NCI-H2081 (cell line): ENCODE measurements at regions not wholly inside any gene's neighbourhood (a gene's known extent, or its start where the extent isn't known, plus 50 kb on each side); places are given as distances from the start of the nearest gene placed in this dataset.
"Not testable (repeated sequence)": the region's sequence is repeated elsewhere in the genome, so short reads cannot be mapped to it uniquely, and the experiment has no call there.

Source experiments
- DNase-seq, 2 experiments: peaks; one replicate each; lab custom pipeline; 2025; lab: John Stamatoyannopoulos, UW

- DNase-seq, result no peak
Measured at GRCh38 chr10:113470372-113471240, 82.2 kb upstream of the HABP2 start.

DNA sequence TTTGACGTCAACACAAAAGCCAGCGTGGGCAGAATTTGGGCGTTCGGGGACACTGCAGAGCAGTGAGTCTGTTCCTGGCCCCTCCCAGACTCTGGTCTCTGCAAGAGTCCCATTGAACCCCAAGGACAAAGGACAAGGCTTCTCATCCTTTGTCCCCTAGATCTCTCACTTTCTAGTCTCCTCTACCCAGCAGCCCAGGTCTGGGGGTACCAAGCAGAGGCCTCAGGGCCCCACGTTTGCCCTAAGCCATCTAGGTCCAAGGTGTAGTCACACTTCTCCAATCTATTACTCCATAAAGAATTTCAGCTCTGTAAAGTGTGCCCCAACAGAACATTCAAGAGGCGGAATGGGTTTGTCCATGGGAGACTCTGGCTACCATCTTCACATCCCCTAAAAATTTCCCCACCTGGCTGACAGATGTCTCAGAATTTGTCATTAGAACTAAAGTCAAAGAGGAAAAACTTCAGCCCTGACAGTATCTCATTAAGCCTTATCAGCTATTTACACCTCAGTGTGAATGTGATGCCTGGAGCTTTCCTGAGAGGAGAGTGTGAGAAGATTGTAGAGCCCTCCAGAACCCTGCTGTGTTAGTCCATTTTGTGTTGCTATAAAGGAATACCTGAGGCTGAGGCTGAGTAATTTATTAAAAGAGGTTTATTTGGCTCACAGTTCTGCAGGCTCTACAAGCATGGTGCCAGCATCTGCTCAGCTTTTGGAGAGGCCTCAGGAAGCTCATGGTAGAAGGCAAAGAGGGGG lies 81.4 kb upstream of the HABP2 start:
- DNase-seq, result no peak

GRCh38 chr10:113473011-113473410 lies 79.8 kb upstream of the HABP2 start:
- no peak for DNase-seq

DNA sequence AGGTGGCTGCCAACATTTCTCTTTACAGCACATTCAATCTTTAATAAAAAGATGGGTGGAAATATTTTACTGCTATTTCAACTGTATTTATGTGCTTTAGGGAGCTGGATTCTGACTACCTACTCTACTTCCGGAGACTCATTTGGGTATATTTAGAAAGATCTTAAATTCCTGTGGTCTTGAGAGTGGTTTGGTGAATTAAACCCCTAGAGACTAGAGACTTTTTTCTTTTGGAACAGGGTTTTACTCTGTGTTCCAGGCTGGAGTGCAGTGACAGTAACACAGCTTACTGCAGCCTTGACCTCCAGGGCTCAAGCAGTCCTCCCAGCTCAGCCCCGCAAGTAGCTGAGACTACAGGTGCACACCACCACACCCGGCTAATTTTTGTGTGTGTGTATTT lies 79.0 kb upstream of the HABP2 start:
- no peak for DNase-seq

- no peak for DNase-seq
Measured at GRCh38 chr10:113474752-113475151, 78.1 kb upstream of the HABP2 start.

DNA sequence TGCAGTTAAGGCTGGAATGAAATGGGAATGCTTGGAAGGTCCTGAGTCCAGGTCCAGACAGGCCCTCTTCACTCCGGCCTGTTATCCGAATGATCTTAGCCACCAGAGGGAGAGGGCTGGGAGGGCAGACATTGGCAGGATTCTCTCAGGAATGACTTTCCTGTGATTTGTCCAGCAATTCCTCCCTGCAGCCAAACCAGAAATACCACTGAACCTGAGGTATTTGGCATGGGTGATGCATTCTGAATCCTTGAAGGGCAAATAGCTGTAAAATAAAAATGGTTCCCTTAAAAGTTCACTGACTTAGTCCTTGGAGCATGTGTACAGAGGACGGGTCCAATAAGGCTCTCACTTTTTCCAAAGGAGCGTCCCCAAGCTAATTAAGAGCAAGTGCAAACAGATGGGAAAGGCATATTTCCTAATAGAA lies 77.5 kb upstream of the HABP2 start:
- DNase-seq, result no peak

- DNase-seq, result no peak
Measured at GRCh38 chr10:113476191-113476590, 76.7 kb upstream of the HABP2 start.

DNA sequence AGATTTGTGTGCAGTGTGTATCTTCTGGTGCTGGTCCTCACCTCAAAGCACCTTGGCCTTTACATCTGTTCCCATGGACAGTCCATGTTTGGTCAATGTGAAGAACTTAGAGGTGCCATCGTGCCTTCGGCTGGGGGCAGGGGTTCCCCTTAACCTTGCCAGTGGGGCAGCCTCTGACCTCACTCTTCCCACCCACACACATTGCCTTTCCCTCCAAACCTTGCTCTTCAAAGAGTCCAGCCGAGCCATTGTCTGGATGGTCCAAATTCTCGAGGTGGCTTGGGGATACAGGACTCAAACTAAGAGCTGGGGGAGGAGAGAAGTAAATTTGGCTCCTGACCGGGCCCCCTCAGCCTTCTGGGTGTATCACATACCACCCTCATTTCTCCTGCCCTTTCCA lies 76.2 kb upstream of the HABP2 start:
- DNase-seq, result no peak

DNA sequence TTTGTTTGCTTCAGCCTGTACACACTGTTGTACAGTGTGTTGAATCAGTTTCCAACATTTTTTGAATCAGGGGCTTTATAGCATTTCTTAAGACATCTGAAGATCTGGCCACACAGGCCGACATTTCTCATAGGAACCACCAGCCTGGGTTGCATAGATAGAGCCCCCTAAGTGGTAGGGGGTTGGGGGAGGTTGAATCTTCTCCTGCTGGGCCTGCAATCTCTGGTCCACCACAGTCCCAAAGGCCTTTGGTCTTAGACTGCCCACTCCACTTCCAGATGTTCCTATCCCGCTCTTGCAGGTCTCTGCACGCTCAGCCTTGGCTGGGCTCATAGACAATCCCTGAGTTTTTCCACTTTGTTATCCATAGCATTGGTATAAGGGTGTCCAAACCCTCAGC lies 75.4 kb upstream of the HABP2 start:
- DNase-seq, result no peak

- DNase-seq, result no peak
Measured at GRCh38 chr10:113479346-113480080, 73.3 kb upstream of the HABP2 start.

- DNase-seq, result no peak
Measured at GRCh38 chr10:113480081-113480360, 72.8 kb upstream of the HABP2 start.

DNA sequence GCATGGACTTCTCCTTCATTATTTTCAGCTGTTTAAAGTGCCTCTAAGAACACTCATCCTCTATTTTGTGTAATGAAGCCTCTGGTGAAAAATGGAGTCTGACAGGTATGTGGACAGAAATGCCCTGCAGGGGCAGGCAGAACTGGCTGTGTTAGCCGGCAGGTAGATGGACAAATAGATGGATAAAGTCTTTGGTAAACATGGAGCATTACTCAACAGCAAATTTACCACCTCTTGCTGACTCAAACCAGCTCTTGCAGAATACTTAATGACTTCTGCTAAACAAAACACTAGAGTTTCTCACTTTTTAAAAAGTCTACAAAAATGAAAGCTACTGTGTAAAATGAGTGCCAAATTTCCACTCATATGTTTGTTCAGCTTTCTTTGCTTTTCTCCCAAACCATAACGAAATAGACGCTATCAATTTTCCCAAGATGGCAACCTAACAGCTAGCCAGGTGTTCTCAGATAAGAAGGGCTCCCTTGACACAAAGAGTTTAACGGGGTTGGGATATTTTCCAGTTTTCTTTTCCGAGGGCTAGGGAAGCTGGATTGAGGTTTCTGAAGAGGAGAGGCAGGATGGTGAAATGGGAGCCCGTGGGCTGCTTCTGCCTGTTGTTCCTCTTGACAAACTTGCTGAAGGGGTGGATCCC lies 71.9 kb upstream of the HABP2 start:
- peak; percentile 36 to 85 for DNase-seq

DNA sequence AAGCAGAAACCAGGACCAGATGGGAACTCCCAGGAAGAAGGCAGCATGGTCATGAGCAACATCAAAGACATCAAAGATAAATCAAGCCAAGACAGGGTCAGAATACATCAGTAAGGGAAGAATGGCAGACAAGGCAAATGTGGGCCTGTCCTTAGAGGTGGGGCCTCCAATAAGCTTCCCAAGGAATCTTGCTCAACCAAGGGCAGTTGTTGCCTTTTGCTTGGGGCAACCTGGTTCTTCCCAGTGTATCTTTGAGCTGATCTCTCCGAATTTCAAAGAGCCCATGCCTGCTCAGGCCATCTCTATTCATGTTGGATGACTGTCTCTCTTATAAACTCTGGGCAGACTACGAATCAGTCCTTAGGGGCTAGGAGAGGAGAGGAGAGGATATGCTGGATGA lies 68.4 kb upstream of the HABP2 start:
- no peak for DNase-seq

DNA sequence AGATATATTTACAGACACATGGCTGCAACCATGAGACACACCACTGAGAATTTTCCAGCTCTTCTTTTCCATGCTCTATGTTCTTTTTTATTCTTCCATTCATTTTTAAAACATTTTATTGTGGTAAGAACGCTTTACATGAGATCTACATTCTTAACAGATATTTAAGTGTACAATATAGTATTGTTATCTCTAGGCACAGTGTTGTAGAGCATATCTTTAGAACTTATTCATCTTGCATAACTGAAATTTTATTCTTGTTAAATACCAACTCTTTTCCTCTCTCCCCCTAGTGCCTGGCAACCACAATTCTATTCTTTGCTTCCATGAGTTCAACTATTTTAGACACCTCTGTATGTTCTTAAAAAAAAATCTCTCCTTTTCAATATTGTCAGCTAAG lies 67.1 kb upstream of the HABP2 start:
- DNase-seq, result no peak

DNA sequence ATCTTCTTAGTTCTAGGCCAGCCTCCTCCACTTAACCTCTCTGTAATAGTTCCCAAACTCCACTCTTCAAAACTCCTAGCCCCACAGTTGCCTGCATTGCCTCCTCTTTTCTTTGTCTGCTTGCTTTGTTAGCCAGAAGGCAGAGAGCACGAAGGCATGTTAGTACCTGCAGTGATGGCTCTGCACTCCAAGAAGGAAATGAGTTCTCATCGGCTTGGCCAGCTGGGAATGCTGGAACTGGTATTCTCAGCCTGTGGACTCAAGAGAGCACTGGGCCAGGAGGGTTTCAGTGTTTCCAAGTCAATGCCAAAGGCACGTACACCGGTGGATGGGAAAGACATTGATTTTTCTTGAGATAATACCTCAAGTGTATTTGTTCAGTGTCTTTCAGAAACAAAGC lies 66.3 kb upstream of the HABP2 start:
- no peak for DNase-seq

DNA sequence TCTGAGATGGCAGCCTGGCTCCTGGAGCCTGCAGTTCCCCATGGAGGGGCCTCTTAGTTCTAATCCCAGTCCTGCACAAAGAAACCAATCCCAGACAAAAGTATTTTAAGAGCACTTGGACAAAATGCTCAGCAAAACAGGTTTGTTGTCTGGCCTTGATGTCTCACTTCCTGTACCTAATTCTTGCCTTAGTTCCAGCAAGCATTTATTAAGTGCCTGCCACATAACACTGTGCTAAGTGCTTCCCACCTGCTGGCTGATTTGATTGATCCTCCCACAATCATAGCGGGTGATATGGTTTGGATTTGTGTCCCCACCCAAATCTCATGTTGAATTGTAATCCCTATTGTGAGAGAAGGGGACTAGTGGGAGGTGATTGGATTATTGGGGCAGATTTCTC lies 65.7 kb upstream of the HABP2 start:
- DNase-seq, result no peak

DNA sequence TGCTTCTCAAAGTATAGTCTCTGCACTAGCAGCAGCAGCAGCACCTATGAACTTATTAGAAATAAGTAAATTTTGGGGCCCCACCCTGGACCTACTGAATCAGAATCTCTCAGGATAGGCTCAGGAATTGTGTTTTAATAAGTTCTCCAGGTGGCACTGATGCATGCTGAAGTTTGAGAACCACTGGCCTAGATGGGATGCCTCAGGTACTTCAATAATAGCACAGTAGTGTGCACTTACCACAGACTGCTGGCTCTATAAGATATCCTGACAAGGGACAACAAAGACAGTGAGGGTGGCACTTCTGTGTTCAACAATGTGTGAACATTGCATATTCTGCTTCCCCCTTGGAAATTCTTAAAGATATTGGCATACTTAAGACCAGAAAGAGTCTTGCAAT lies 64.7 kb upstream of the HABP2 start:
- no peak for DNase-seq

GRCh38 chr10:113489522-113489921 lies 63.3 kb upstream of the HABP2 start:
- not testable (repeated sequence) for DNase-seq

GRCh38 chr10:113491967-113492565 lies 60.8 kb upstream of the HABP2 start:
- DNase-seq, result no peak

- no peak for DNase-seq
Measured at GRCh38 chr10:113493195-113493594, 59.7 kb upstream of the HABP2 start.

- no peak for DNase-seq
Measured at GRCh38 chr10:113493882-113494301, 59.0 kb upstream of the HABP2 start.

DNA sequence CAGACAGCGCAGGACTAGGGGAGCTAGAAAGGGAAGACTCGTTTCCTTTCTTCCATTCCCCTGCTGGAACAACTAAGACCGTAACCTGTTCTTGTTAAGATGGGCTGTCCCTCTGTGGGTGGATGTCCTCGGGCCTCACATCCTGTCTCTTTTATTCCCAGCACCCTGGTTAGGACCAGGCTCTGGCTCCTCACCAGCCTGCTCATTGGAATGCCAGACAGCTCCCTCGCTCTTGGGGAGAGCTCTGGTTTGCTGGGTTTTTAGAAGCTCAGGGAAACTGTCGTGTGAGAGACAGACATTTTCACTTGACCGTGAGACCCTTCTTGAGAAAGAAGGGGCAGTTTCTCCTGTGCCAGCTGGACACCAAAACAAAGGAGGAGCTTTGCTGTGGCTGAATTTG lies 58.1 kb upstream of the HABP2 start:
- DNase-seq, result no peak
